Neutrophil (primary cell): ENCODE measurements at regions not wholly inside any gene's neighbourhood (a gene's known extent, or its start where the extent isn't known, plus 50 kb on each side); places are given as distances from the start of the nearest gene placed in this dataset.

Source experiments
- H3K27ac ChIP-seq: fragments of 200-600 bp; sonication (generic); 2 replicates; pipeline ENCODE4 v1.5.1; 2016; ENCODE audit warnings: mild to moderate bottlenecking, moderate library complexity
- H3K27me3 ChIP-seq: fragments of 200-600 bp; sonication (generic); 2 replicates; pipeline ENCODE4 v1.6.0; 2016; ENCODE audit warnings: mild to moderate bottlenecking
- H3K36me3 ChIP-seq: fragments of 200-600 bp; sonication (generic); 2 replicates; pipeline ENCODE4 v1.5.1; 2017
- H3K4me1 ChIP-seq, 2 experiments: fragments of 200-600 bp in 1 of 2; sonication (generic) in 1 of 2; 1 replicate in 1 of 2; 2 replicates in 1 of 2; pipeline versions ENCODE4 v1.5.1 to v1.6.1; 2013 to 2016; ENCODE audit warnings: low read depth in 1 of 2, low read length in 1 of 2, mild to moderate bottlenecking in 1 of 2, moderate library complexity in 1 of 2; ENCODE audit not compliant: control insufficient read depth in 1 of 2, insufficient read depth in 1 of 2
- H3K4me3 ChIP-seq, 2 experiments: fragments of 200-600 bp in 1 of 2; sonication (generic) in 1 of 2; 1 replicate in 1 of 2; 2 replicates in 1 of 2; pipeline ENCODE4 v1.5.1; 2013 to 2016; ENCODE audit warnings: low read depth in 1 of 2, low read length in 1 of 2, mild to moderate bottlenecking in 1 of 2, moderate library complexity in 1 of 2
- H3K9me3 ChIP-seq: fragments of 200-600 bp; sonication (generic); 2 replicates; pipeline ENCODE4 v1.5.1; 2016
- TF ChIP-seq, protein P1 (sequence below): fragments of 200-600 bp; sonication (generic); IDR thresholded peaks from 2 replicates; pipeline ENCODE4 v1.5.1; 2016; ENCODE audit warnings: antibody characterized with exemption

DNA sequence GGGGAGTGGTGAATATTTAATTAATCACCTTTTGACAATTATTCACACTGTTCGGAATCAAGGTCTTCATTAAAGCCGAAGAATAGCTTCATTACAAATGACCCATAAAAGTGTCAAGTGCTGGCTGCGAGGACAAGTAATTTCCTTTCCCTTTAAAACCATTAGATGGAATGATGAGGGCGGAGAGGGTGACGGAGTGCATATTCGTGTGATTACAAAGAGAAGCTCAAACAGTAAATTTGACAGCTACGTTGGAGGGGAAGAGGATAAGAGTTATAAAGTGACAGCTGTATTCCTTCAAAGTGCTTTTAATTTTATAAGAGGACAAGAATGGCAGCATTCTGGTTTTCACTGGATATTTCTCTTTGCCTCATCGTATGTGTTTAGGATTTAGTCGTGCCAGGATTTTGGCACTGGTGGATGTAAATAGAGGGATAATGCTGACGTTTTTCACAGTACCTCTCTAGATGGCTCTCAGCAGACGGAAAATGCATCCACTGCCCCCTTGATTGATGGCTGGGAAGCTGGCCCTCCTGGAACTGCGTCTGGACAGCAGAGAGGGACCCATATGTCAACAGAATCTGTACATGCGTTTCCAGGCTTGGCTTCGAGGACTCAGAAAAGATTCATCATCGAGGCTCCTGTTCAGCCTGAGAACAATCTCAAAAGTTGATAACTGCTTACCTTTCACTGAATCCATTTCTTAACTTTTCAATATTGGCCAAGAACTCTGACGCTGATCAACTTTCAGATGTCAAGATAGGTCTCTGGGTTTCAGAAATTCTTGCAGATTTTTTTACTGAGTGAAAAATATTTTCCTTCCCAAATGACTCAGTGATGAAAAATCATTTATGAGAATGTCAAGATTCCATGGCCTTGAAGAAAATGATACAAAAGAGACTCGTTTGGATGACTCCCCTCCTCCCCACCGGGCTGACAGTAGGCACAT, 50.4 kb upstream of the IRX2 start:
- TF ChIP-seq, protein P1, sequence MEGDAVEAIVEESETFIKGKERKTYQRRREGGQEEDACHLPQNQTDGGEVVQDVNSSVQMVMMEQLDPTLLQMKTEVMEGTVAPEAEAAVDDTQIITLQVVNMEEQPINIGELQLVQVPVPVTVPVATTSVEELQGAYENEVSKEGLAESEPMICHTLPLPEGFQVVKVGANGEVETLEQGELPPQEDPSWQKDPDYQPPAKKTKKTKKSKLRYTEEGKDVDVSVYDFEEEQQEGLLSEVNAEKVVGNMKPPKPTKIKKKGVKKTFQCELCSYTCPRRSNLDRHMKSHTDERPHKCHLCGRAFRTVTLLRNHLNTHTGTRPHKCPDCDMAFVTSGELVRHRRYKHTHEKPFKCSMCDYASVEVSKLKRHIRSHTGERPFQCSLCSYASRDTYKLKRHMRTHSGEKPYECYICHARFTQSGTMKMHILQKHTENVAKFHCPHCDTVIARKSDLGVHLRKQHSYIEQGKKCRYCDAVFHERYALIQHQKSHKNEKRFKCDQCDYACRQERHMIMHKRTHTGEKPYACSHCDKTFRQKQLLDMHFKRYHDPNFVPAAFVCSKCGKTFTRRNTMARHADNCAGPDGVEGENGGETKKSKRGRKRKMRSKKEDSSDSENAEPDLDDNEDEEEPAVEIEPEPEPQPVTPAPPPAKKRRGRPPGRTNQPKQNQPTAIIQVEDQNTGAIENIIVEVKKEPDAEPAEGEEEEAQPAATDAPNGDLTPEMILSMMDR, result no peak
- no peaks in the 10 kb centered on the region for H3K9me3 ChIP-seq
- no peaks in the 10 kb centered on the region for H3K27me3 ChIP-seq
- no peaks in the 10 kb centered on the region for H3K4me1 ChIP-seq
- no peaks in the 10 kb centered on the region for H3K36me3 ChIP-seq
- no peak overlapping the region for H3K4me3 ChIP-seq
- no peak overlapping the region for H3K27ac ChIP-seq
